Gastroesophageal sphincter (tissue), 4 donors: ENCODE measurements at regions not wholly inside any gene's neighbourhood (a gene's known extent, or its start where the extent isn't known, plus 50 kb on each side); places are given as distances from the start of the nearest gene placed in this dataset.

Source experiments
- ATAC-seq: fragments of 150-250 bp; one replicate; pipeline ENCODE4 v1.9.1; 2016; ENCODE audit warnings: mild to moderate bottlenecking, moderate library complexity
- H3K27ac ChIP-seq, 4 donors: fragments of 200-600 bp; sonication (generic) in 3 of 4; 1 replicate in 3 of 4; 2 replicates in 1 of 4; pipeline ENCODE4 v1.5.1; 2016 to 2019
- H3K27me3 ChIP-seq: fragments of 200-600 bp; sonication (generic); one replicate; pipeline ENCODE4 v1.5.1; 2019
- H3K36me3 ChIP-seq, 2 donors: fragments of 200-600 bp; sonication (generic); one replicate each; pipeline ENCODE4 v1.5.1; 2019; ENCODE audit warnings: control low read depth in 1 of 2
- H3K4me1 ChIP-seq, 3 donors: fragments of 200-600 bp; sonication (generic); 1 replicate in 2 of 3; 2 replicates in 1 of 3; pipeline ENCODE4 v1.5.1; 2016 to 2019; ENCODE audit warnings: control low read depth in 2 of 3
- H3K4me3 ChIP-seq, 2 donors: fragments of 200-600 bp; sonication (generic); one replicate each; pipeline ENCODE4 v1.5.1; 2019; ENCODE audit warnings: mild to moderate bottlenecking in 1 of 2, moderate library complexity in 1 of 2
- H3K9me3 ChIP-seq, 3 donors: fragments of 200-600 bp; sonication (generic); one replicate each; pipeline ENCODE4 v1.5.1; 2017 to 2019; ENCODE audit warnings: control low read depth in 2 of 3
- CTCF ChIP-seq, 4 experiments: fragments of 200-600 bp in 2 of 4; fragments of 450-650 bp in 2 of 4; sonication (generic) in 1 of 4; IDR thresholded peaks; one replicate each; pipeline ENCODE4 v1.5.1; 2017 to 2019; ENCODE audit warnings: antibody characterized with exemption in 4 of 4, mild to moderate bottlenecking in 2 of 4, moderate library complexity in 2 of 4
- EP300 ChIP-seq: sonication (generic); formaldehyde crosslinking; IDR thresholded peaks from one replicate; pipeline ENCODE4 v1.6.1; 2017; ENCODE audit warnings: antibody characterized with exemption, mild to moderate bottlenecking
- POLR2A ChIP-seq, 2 donors: fragments of 450-650 bp; IDR thresholded peaks; one replicate each; pipeline ENCODE4 v1.6.1; 2017; ENCODE audit warnings: antibody characterized with exemption in 2 of 2, mild to moderate bottlenecking in 2 of 2, moderate library complexity in 1 of 2
- POLR2AphosphoS5 ChIP-seq: sonication (generic); formaldehyde crosslinking; IDR thresholded peaks from one replicate; pipeline ENCODE4 v1.6.1; 2017; ENCODE audit warnings: antibody characterized with exemption
- WGBS, 2 donors: methylation state at CpG; one replicate each; pipeline ENCODE4 v1.1.5; 2018; ENCODE audit warnings: low coverage in 1 of 2; 5-methylcytosine and 5-hydroxymethylcytosine counted together

GRCh38 chr12:92464911-92465310 lies 237.9 kb upstream of the PLEKHG7 start:
- TF ChIP-seq CTCF (IDR thresholded peaks at IDR 0.05), result no peak
- TF ChIP-seq EP300, result no peak
- TF ChIP-seq POLR2AphosphoS5, result no peak
- no peak for TF ChIP-seq POLR2A (IDR thresholded peaks at IDR 0.05)
- Histone ChIP-seq H3K36me3 (no peaks in the 10 kb centered on the region), H3K4me3 (no peak overlapping the region), H3K9me3 (no peaks in the 10 kb centered on the region), H3K27me3 (no peaks in the 10 kb centered on the region), H3K27ac (no peak overlapping the region), H3K4me1 (peaks cover 0 to 17% (median 0%) of the 10 kb centered on the region in 3 donors)
- WGBS, 2 donors, result 75% methylated on average over 3 of the region's 3 CpGs; no CpG with 5 or more reads in 1 of the 2 donors
- no peak for ATAC-seq

DNA sequence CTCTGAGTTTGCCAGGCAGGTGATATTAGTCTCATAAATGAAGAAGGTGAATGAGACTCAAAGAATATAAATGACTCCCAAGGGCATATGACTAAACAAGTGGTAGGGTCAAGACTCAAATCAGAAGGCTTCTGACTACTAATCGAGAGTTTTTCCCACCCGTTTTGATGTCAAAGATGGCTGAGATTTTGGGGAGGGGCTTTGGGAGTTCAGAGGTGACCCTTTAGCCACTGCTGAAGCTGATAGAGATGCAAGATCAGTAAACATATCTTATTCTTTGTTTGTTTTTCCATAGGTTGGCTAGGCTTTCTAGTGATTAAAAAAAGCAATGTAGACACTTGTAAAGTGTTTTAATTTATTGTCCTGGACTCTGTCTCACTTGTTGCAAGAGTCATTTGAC lies 239.6 kb upstream of the PLEKHG7 start:
- no peak for ATAC-seq
- WGBS, 2 donors, result 83 to 88% methylated on average over 2 of the region's 2 CpGs
- H3K27me3 ChIP-seq, result no peaks in the 10 kb centered on the region

DNA sequence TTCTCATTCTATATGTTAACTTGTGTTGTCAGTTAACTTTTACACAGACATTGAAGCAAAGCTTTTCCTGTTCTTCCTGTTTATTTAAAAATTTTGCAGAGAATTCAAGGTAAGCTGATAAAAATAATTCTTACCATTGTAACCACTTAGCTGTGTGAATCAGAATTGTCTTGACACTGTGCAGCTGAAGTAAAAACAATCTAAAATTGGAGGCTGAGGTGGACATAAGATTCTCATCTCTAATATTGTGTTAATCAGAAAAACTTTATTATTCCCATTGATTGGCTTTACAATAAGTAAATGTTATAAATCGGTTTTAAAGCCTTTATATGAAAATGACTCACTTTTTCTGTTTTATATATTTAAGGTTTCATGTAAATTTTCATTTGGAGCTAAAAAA lies 240.3 kb upstream of the PLEKHG7 start:
- H3K9me3 ChIP-seq, result no peaks in the 10 kb centered on the region
- TF ChIP-seq EP300, result no peak
- TF ChIP-seq POLR2AphosphoS5, result no peak
- no peak for TF ChIP-seq CTCF (IDR thresholded peaks at IDR 0.05)
- no peak for TF ChIP-seq POLR2A (IDR thresholded peaks at IDR 0.05)
- no peak for ATAC-seq
- no peak overlapping the region for H3K4me3 ChIP-seq
- 88 to 91% methylated on average over 1 of the region's 1 CpG for WGBS, 2 donors
- no peak overlapping the region for H3K27ac ChIP-seq
- H3K4me1 ChIP-seq, result peaks cover 0 to 13% (median 0%) of the 10 kb centered on the region in 3 donors
- H3K27me3 ChIP-seq, result no peaks in the 10 kb centered on the region
- no peaks in the 10 kb centered on the region for H3K36me3 ChIP-seq

More for the DNA sequence above, 239.6 kb upstream of the PLEKHG7 start:
- Histone ChIP-seq H3K36me3 (no peaks in the 10 kb centered on the region), H3K4me1 (peaks cover 0 to 13% (median 0%) of the 10 kb centered on the region in 3 donors), H3K4me3 (no peak overlapping the region), H3K9me3 (no peaks in the 10 kb centered on the region), H3K27ac (no peak overlapping the region)
- TF ChIP-seq POLR2A (IDR thresholded peaks at IDR 0.05), result no peak
- TF ChIP-seq POLR2AphosphoS5, result no peak
- TF ChIP-seq EP300, result no peak
- TF ChIP-seq CTCF (IDR thresholded peaks at IDR 0.05), result no peak

DNA sequence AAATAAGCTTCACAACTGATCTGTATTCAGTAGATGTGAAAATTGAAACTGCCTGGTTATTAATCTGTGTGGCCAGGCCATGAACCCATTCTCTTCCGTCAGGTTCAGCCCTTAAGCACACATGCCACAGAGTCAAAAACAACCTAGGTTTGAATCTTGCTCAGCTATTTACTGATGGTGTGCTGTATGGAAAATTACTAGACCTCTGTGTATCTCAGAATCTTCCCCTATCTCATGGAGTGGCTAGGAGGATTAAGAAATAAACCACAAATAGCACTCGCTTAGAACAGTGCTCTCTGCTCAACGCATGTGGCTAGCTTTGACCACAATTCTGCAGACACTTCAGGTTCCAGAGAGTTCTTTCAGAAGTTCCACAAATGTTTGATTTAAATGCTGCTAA lies 240.7 kb upstream of the PLEKHG7 start:
- H3K4me1 ChIP-seq, result peaks cover 0 to 13% (median 0%) of the 10 kb centered on the region in 3 donors
- 75 to 91% methylated on average over 3 of the region's 3 CpGs for WGBS, 2 donors
- H3K27me3 ChIP-seq, result no peaks in the 10 kb centered on the region
- ATAC-seq, result no peak
- H3K4me3 ChIP-seq, result no peak overlapping the region
- no peak overlapping the region for H3K27ac ChIP-seq
- no peaks in the 10 kb centered on the region for H3K9me3 ChIP-seq
- TF ChIP-seq POLR2A (IDR thresholded peaks at IDR 0.05) (no peak), POLR2AphosphoS5 (no peak), CTCF (IDR thresholded peaks at IDR 0.05) (no peak), EP300 (no peak)
- H3K36me3 ChIP-seq, result no peaks in the 10 kb centered on the region

DNA sequence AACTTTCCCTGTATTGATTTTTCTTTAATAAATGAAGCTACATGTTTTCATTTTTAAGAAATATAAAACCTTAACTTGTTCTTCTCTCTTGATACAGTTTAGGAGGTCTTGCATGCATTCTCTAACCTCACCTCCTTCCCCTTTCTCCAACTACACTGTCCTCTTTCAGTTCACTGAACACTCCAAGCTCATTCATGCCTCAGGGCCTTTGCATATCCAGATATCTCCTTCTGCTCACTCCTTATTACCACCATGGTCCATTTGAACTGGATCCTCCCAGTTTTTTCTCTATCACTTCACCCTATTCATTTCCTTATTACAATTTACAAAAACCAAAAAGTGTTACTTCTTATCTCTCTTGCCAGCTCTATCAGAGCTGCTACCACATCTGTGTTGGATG lies 242.9 kb upstream of the PLEKHG7 start:
- no peaks in the 10 kb centered on the region for H3K4me1 ChIP-seq
- no peaks in the 10 kb centered on the region for H3K36me3 ChIP-seq
- TF ChIP-seq POLR2AphosphoS5 (no peak), CTCF (IDR thresholded peaks at IDR 0.05) (no peak), POLR2A (IDR thresholded peaks at IDR 0.05) (no peak), EP300 (no peak)
- no peak for ATAC-seq
- H3K4me3 ChIP-seq, result no peak overlapping the region
- no peak overlapping the region for H3K27ac ChIP-seq
- no peaks in the 10 kb centered on the region for H3K9me3 ChIP-seq
- H3K27me3 ChIP-seq, result no peaks in the 10 kb centered on the region
